NCI-H446 (cell line): ENCODE measurements at regions not wholly inside any gene's neighbourhood (a gene's known extent, or its start where the extent isn't known, plus 50 kb on each side); places are given as distances from the start of the nearest gene placed in this dataset.
A peak's percentile ranks its signal among the peaks of the same experiment; 100 is the strongest.
"Not testable (repeated sequence)": the region's sequence is repeated elsewhere in the genome, so short reads cannot be mapped to it uniquely, and the experiment has no call there.

Source experiments
- DNase-seq, 2 experiments: peaks; one replicate each; lab custom pipeline; 2025; lab: John Stamatoyannopoulos, UW

DNA sequence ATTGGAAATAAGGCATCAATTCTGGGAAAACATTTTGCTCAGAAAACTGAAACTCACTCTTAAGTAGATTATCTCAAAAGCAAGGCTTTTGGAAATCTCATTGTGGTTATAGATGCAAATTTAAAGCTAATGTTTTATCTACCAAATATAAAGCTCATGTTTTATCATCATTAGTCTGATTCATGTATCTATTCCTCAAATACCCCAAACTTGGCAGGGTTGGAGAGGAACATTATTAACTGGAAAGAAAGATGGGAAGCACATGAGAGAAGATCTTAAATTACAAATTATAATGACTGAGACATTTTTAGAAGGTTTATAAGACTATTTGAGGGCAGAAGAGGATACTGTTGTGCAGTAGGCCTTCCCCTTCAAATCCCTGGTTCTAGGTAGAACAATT lies 137.3 kb upstream of the TGFBR2 start:
- DNase-seq: no peak

GRCh38 chr3:30470496-30470895 lies 135.9 kb upstream of the TGFBR2 start:
- DNase-seq: no peak

GRCh38 chr3:30471066-30471465 lies 135.3 kb upstream of the TGFBR2 start:
- no peak for DNase-seq

GRCh38 chr3:30471796-30472489 lies 134.5 kb upstream of the TGFBR2 start:
- no peak for DNase-seq

- DNase-seq: no peak
Observed at GRCh38 chr3:30473374-30474051, 132.9 kb upstream of the TGFBR2 start.

- no peak for DNase-seq
Observed at GRCh38 chr3:30474371-30474770, 132.0 kb upstream of the TGFBR2 start.

GRCh38 chr3:30475038-30475808 lies 131.2 kb upstream of the TGFBR2 start:
- no peak for DNase-seq

GRCh38 chr3:30475809-30476178 lies 130.6 kb upstream of the TGFBR2 start:
- DNase-seq: no peak

DNA sequence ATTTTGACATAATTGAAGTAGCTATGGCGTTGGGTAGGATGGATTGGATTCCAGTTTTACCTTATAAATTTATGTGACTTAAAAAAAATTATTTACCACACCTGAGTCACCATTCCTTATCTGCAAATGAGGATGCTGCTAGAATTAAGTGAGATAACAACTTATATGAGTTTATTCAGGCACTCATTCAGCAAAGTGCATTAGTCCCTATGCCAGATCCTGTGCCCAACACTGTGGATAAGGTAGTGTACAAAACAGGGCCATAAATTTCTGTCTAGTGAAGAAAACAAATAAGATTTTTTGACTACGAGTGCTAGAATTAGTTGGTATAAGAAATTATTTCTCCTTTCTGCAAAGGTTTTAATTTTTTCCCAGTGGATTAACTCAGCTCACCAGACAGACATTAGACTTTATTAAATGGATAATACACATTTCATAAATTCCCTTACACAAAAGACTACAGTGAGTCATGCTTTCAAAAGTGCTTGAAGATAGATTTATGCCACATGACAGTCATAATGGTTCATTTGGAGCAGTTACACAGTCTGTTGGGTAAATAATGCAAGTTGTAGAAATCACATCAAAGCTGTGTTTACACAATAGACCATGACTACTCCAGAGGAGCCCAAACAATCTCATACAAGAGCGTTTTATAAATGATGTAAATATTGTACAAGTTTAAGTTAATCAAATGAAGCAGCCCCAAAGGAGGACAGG lies 129.9 kb upstream of the TGFBR2 start:
- DNase-seq: no peak

DNA sequence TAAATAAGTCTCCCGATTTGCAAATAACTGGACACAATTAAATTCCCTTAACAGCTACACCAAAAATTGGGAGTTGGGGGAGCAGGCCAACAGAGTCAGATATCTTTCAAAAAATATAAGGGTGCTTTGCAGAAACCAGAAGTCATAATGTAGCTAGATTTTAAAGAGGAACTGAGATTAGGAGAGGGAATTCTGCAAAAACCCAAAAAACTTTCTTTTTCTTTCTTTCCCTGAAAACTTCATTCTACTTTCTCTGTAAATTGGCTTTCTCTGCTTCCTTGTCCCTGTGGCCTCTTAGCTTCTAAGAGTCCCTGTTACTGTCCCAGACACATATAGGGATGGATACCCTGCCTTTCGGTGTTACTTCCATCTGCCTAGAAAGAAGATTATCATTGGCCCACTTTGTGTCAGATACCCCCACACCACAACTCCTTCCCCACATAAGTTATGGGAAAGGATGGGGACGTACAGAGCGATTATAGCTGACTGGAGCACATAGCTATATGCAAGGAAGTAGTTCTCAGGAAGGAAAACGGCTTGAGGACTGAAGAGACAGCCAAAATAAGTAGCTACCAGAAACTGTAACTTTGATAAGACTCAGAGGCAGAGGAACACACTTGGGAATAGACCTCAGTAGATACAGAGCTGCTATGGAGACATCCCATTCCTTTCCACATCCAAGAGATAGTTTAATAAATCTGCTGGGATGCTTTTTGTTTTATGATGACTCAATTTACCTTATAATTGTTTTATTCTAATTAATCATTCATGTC lies 129.1 kb upstream of the TGFBR2 start:
- no peak for DNase-seq

DNA sequence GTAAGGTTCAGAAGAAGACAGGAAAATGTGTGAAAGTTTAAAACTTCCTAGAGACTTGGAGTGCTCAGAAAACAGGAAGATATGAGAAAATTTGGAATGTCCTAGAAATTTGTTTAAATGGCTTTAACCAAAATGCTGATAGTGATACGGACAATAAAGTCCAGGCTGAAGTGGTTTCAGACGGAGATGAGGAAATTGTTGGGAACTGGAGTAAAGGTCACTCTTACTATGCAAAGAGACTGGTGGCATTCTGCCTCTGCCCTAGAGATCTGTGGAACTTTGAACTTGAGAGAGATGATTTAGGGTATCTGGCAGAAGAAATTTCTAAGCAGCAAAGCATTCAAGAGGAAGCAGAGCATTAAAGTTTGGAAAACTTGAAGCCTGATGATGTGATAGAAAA lies 126.7 kb upstream of the TGFBR2 start:
- DNase-seq: not testable (repeated sequence)

GRCh38 chr3:30480156-30480555 lies 126.2 kb upstream of the TGFBR2 start:
- not testable (repeated sequence) for DNase-seq

GRCh38 chr3:30480587-30480986 lies 125.8 kb upstream of the TGFBR2 start:
- DNase-seq: no peak

- DNase-seq: no peak
Observed at GRCh38 chr3:30481241-30481640, 125.2 kb upstream of the TGFBR2 start.

DNA sequence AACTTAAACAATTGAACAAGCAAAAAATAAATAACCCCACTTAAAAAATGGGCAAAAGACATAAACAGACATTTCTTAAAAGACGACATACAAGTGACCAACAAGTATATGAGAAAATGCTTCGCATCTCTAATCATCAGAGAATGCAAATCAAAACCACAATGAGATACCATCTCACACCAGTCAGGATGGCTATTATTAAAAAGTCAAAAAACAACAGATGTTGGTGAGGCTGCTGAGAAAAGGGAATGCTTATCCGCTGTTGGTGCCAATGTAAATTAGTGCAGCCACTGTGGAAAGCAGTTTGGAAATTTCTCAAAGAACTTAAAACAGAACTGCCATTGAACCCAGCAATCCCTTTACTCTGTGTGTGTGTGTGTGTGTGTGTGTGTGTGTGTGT lies 122.2 kb upstream of the TGFBR2 start:
- DNase-seq: peak in 1 of 2 experiments; percentile 38

GRCh38 chr3:30486368-30486767 lies 120.0 kb upstream of the TGFBR2 start:
- DNase-seq: no peak

DNA sequence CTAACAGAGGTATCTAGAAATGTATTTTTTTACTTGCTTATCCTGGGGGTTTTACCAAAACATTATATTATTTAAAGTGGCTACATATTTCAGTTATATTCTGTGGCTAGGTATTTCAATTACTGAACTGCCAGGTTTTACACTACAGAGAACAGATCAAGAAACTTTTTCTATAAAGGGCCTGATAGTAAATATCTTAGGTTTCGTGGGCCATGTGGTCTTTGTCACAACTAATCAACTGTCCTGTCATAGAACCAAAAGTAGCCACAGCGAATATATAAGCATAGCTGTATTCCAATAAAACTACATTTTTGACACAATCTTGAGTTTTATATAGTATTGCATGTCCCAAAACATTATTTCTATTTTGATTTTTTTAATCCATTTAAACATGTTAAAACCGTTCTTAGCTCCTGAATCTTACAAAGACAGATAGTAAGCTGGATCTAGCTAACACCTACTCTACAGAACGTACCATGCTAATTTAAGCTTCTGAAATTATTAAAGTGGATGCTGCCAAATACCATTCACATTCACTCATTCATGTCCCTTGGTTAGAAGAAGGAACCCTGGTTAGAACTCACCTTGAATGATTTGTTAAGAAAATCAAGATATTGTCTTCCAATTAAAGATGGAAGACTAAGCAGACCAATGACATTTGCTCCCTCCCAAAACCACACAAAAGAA lies 118.2 kb upstream of the TGFBR2 start:
- no peak for DNase-seq

- no peak for DNase-seq
Observed at GRCh38 chr3:30492322-30493192, 113.8 kb upstream of the TGFBR2 start.

GRCh38 chr3:30493911-30494311 lies 112.5 kb upstream of the TGFBR2 start:
- DNase-seq: no peak
